ENCODE measurements at regions not wholly inside any gene's neighbourhood (a gene's known extent, or its start where the extent isn't known, plus 50 kb on each side); places are given as distances from the start of the nearest gene placed in this dataset.

- Histone ChIP-seq H3K27ac (no peak overlapping the region), H3K4me1 (no peaks in the 10 kb centered on the region), H3K27me3 (replicated peaks in 1 of 7) (peaks cover 0 to 4% (median 0%) of the 10 kb centered on the region in 7 donors), H3K4me3 (no peak overlapping the region), H3K36me3 (no peaks in the 10 kb centered on the region), H3K9me3 (no peaks in the 10 kb centered on the region)
- WGBS, 5 donors, result 36 to 67% (median 46%) methylated on average over 1 of the region's 1 CpG
- no peak for TF ChIP-seq POLR2A (IDR thresholded peaks at IDR 0.05)
- no peak for TF ChIP-seq POLR2AphosphoS5 (IDR thresholded peaks at IDR 0.05)
- TF ChIP-seq CTCF (IDR thresholded peaks at IDR 0.05 in 8 of 11, conservative IDR thresholded peaks at IDR 0.05 in 3 of 11), result no peak
- intact Hi-C loops (cut with DNase I; ENCODE audit: low total_unique reads), result no loop called here
- DNase-seq, result no peak
Measured at GRCh38 chr9:84499969-84500582, 159.5 kb upstream of the SLC28A3 start.

GRCh38 chr9:84500826-84501225 is 160.3 kb upstream of the SLC28A3 start:
- H3K36me3 ChIP-seq, result no peaks in the 10 kb centered on the region
- no peak for DNase-seq
- no peaks in the 10 kb centered on the region for H3K4me1 ChIP-seq
- H3K27ac ChIP-seq, result no peak overlapping the region
- H3K9me3 ChIP-seq, result peaks cover 0 to 6% (median 0%) of the 10 kb centered on the region in 8 donors
- TF ChIP-seq CTCF (IDR thresholded peaks at IDR 0.05 in 8 of 11, conservative IDR thresholded peaks at IDR 0.05 in 3 of 11) (no peak), POLR2A (IDR thresholded peaks at IDR 0.05) (no peak), POLR2AphosphoS5 (IDR thresholded peaks at IDR 0.05) (no peak)
- WGBS, 5 donors, result 67 to 77% (median 72%) methylated on average over 3 of the region's 3 CpGs
- intact Hi-C loops (cut with DNase I; ENCODE audit: low total_unique reads), result no loop called here
- peaks cover 0 to 4% (median 0%) of the 10 kb centered on the region in 7 donors for H3K27me3 ChIP-seq (replicated peaks in 1 of 7)
- no peak overlapping the region for H3K4me3 ChIP-seq

- Histone ChIP-seq H3K27ac (no peak overlapping the region), H3K9me3 (peaks cover 0 to 11% (median 2%) of the 10 kb centered on the region in 8 donors), H3K4me3 (no peak overlapping the region), H3K36me3 (no peaks in the 10 kb centered on the region), H3K4me1 (no peaks in the 10 kb centered on the region), H3K27me3 (replicated peaks in 1 of 7) (peaks cover 0 to 4% (median 0%) of the 10 kb centered on the region in 7 donors)
- TF ChIP-seq POLR2AphosphoS5 (IDR thresholded peaks at IDR 0.05), result no peak
- TF ChIP-seq CTCF (IDR thresholded peaks at IDR 0.05 in 8 of 11, conservative IDR thresholded peaks at IDR 0.05 in 3 of 11), result no peak
- no peak for TF ChIP-seq POLR2A (IDR thresholded peaks at IDR 0.05)
- intact Hi-C loops (cut with DNase I; ENCODE audit: low total_unique reads), result no loop called here
- DNase-seq, result no peak
Measured at GRCh38 chr9:84501587-84501986, 161.0 kb upstream of the SLC28A3 start.

GRCh38 chr9:84502066-84502465 is 161.5 kb upstream of the SLC28A3 start:
- intact Hi-C loops (cut with DNase I; ENCODE audit: low total_unique reads), result no loop called here
- no peak for DNase-seq
- H3K4me3 ChIP-seq, result no peak overlapping the region
- no peaks in the 10 kb centered on the region for H3K36me3 ChIP-seq
- H3K4me1 ChIP-seq, result no peaks in the 10 kb centered on the region
- H3K27ac ChIP-seq, result no peak overlapping the region
- no peak for TF ChIP-seq POLR2AphosphoS5 (IDR thresholded peaks at IDR 0.05)
- TF ChIP-seq CTCF (IDR thresholded peaks at IDR 0.05 in 8 of 11, conservative IDR thresholded peaks at IDR 0.05 in 3 of 11), result no peak
- TF ChIP-seq POLR2A (IDR thresholded peaks at IDR 0.05), result no peak
- H3K27me3 ChIP-seq (replicated peaks in 1 of 7), result peaks cover 0 to 4% (median 0%) of the 10 kb centered on the region in 7 donors
- peaks cover 0 to 16% (median 7%) of the 10 kb centered on the region in 8 donors for H3K9me3 ChIP-seq
